PC-9 (cell line): ENCODE measurements at regions not wholly inside any gene's neighbourhood (a gene's known extent, or its start where the extent isn't known, plus 50 kb on each side); places are given as distances from the start of the nearest gene placed in this dataset.

ENCODE experiments used
- BruUV-seq: library from RNA; stranded (reverse); fragments of 400-500 nt; replicated peaks from 2 replicates; lab custom pipeline; 2021; lab: Mats Ljungman, UMichigan
- CTCF ChIA-PET: fragments of 300-600 bp; sonication (Branson Sonifier 250); formaldehyde crosslinking; loops from one replicate; lab custom pipeline; 2022; ENCODE audit warnings: antibody characterized with exemption; lab: Charles Lee
- POLR2A ChIA-PET: fragments of 300-600 bp; sonication (Branson Sonifier 250); formaldehyde crosslinking; loops from one replicate; lab custom pipeline; 2022; ENCODE audit warnings: antibody characterized with exemption; ENCODE audit not compliant: unreplicated experiment; lab: Charles Lee
- DNase-seq, 2 experiments: peaks; one replicate each; pipeline versions ENCODE4 v3.0.0 to v3.0.0-alpha.2; 2015 to 2022; ENCODE audit warnings: mixed read lengths in 1 of 2
- H2AFZ ChIP-seq: fragments of 200-600 bp; sonication (generic); 2 replicates; pipeline ENCODE4 v1.8.1; 2017; ENCODE audit warnings: antibody characterized with exemption
- H3F3A ChIP-seq: fragments of 200-600 bp; sonication (generic); 2 replicates; pipeline ENCODE4 v1.8.1; 2017; ENCODE audit warnings: antibody characterized with exemption, mild to moderate bottlenecking, low read depth; ENCODE audit not compliant: insufficient read depth
- H3K27ac ChIP-seq: fragments of 200-600 bp; sonication (generic); 2 replicates; pipeline ENCODE4 v1.6.1; 2016; ENCODE audit warnings: mixed run types
- H3K27me3 ChIP-seq: fragments of 200-600 bp; sonication (generic); 2 replicates; pipeline ENCODE4 v1.6.1; 2016; ENCODE audit warnings: low read depth, mixed run types; ENCODE audit not compliant: insufficient read depth
- H3K36me3 ChIP-seq: fragments of 200-600 bp; sonication (generic); 2 replicates; pipeline ENCODE4 v1.6.1; 2016; ENCODE audit warnings: low read depth, mixed run types
- H3K4me1 ChIP-seq: fragments of 200-600 bp; sonication (generic); replicated peaks from 2 replicates; pipeline ENCODE4 v1.6.1; 2016; ENCODE audit warnings: mixed run types; ENCODE audit not compliant: insufficient read depth
- H3K4me2 ChIP-seq: fragments of 200-600 bp; sonication (generic); 2 replicates; pipeline ENCODE4 v1.6.1; 2017; ENCODE audit warnings: mixed run types
- H3K4me3 ChIP-seq: fragments of 200-600 bp; sonication (generic); 2 replicates; pipeline ENCODE4 v1.6.1; 2016; ENCODE audit warnings: mixed run types
- H3K79me2 ChIP-seq: fragments of 200-600 bp; sonication (generic); 2 replicates; pipeline ENCODE4 v1.6.1; 2017; ENCODE audit warnings: low read depth, mixed run types
- H3K9me2 ChIP-seq: fragments of 200-600 bp; sonication (generic); 2 replicates; pipeline ENCODE4 v1.8.1; 2017; ENCODE audit warnings: mild to moderate bottlenecking; ENCODE audit not compliant: insufficient read depth
- H3K9me3 ChIP-seq: fragments of 200-600 bp; sonication (generic); 2 replicates; pipeline ENCODE4 v1.8.1; 2016; ENCODE audit warnings: low read depth; ENCODE audit not compliant: insufficient read depth
- H4K20me1 ChIP-seq: fragments of 200-600 bp; sonication (generic); 2 replicates; pipeline ENCODE4 v1.8.1; 2017; ENCODE audit not compliant: insufficient read depth
- EZH2 ChIP-seq: fragments of 200-600 bp; sonication (generic); IDR thresholded peaks from 2 replicates; pipeline ENCODE4 v1.8.0; 2017; ENCODE audit warnings: antibody characterized with exemption, low read depth
- intact Hi-C: fragments of 100-400 bp; cut with micrococcal nuclease; formaldehyde crosslinking; loops from one replicate; pipeline ENCODE4 v1.10.0; 2022; ENCODE audit not compliant: unreplicated experiment
- TF ChIP-seq, protein P1 (sequence below): fragments of 200-600 bp; sonication (generic); conservative IDR thresholded peaks from 2 replicates; pipeline ENCODE4 v1.6.1; 2017; ENCODE audit warnings: mixed run types, antibody characterized with exemption, mild to moderate bottlenecking, moderate library complexity

DNA sequence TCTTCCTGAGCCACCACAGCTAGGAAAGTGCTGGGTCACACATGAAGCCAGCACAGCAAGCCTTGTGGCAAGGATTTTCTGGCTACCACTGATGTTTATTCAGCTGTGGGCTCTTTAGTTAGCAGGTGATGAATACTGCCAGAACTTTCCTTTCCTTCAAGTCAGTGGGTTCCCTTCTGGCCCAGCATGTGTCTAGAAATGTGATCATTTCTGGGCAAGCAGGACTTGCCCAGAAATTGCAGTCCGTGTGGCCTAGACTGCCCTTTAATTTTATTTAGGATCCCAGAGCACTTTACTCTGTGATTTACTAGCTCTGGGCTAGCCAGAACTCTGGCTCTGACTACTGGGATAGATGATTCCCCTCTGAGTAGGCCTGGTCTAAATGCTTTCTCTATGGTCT lies 397.5 kb downstream of the ZIC4 start:
- H3K79me2 ChIP-seq, result no peaks in the 10 kb centered on the region
- no peaks in the 10 kb centered on the region for H4K20me1 ChIP-seq
- H3K9me2 ChIP-seq, result no peaks in the 10 kb centered on the region
- no peak overlapping the region for H3K4me2 ChIP-seq
- H3K4me3 ChIP-seq, result no peak overlapping the region
- H3K27ac ChIP-seq, result no peak overlapping the region
- H3K4me1 ChIP-seq, result no peaks in the 10 kb centered on the region
- DNase-seq, result no peak
- no TSS peak for BruUV-seq
- no peaks in the 10 kb centered on the region for H3K9me3 ChIP-seq
- POLR2A ChIA-PET, result no interaction called here
- no peak for TF ChIP-seq EZH2
- TF ChIP-seq, protein P1, sequence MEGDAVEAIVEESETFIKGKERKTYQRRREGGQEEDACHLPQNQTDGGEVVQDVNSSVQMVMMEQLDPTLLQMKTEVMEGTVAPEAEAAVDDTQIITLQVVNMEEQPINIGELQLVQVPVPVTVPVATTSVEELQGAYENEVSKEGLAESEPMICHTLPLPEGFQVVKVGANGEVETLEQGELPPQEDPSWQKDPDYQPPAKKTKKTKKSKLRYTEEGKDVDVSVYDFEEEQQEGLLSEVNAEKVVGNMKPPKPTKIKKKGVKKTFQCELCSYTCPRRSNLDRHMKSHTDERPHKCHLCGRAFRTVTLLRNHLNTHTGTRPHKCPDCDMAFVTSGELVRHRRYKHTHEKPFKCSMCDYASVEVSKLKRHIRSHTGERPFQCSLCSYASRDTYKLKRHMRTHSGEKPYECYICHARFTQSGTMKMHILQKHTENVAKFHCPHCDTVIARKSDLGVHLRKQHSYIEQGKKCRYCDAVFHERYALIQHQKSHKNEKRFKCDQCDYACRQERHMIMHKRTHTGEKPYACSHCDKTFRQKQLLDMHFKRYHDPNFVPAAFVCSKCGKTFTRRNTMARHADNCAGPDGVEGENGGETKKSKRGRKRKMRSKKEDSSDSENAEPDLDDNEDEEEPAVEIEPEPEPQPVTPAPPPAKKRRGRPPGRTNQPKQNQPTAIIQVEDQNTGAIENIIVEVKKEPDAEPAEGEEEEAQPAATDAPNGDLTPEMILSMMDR, result no peak
- intact Hi-C loops, result no loop called here
- no peaks in the 10 kb centered on the region for H3K36me3 ChIP-seq
- CTCF ChIA-PET, result no interaction called here
- H3K27me3 ChIP-seq, result no peaks in the 10 kb centered on the region
- no peak overlapping the region for H2AFZ ChIP-seq
- no peaks in the 10 kb centered on the region for H3F3A ChIP-seq

DNA sequence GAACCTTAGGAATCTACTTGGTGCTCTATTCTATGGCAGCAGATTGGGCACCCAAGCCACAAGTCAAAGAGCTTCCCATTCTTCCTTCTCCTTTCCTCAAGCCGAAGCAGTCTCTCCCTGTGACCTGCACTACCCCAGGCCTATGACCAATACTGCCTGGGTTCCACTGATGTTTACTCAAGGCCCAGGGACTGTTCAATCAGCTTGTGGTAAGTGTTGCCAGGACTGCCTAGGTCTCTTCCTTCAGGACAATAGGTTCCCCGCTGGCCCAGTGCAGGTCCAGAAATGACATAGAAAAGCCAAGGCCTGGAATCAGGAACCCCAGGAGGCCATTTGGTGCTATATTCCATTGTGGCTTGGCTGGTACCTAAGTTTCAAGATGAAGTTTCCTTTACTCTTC lies 397.9 kb downstream of the ZIC4 start:
- ChIA-PET POLR2A (no interaction called here), CTCF (no interaction called here)
- no peak overlapping the region for H3K4me2 ChIP-seq
- no peaks in the 10 kb centered on the region for H3K9me2 ChIP-seq
- no peak for DNase-seq
- intact Hi-C loops, result no loop called here
- BruUV-seq, result no TSS peak
- no peaks in the 10 kb centered on the region for H3K36me3 ChIP-seq
- no peaks in the 10 kb centered on the region for H3F3A ChIP-seq
- H2AFZ ChIP-seq, result no peak overlapping the region
- no peak overlapping the region for H3K4me3 ChIP-seq
- no peaks in the 10 kb centered on the region for H3K27me3 ChIP-seq
- no peaks in the 10 kb centered on the region for H3K9me3 ChIP-seq
- no peaks in the 10 kb centered on the region for H3K79me2 ChIP-seq
- no peaks in the 10 kb centered on the region for H3K4me1 ChIP-seq
- TF ChIP-seq, protein P1, result no peak
- no peak for TF ChIP-seq EZH2
- no peak overlapping the region for H3K27ac ChIP-seq
- H4K20me1 ChIP-seq, result no peaks in the 10 kb centered on the region

DNA sequence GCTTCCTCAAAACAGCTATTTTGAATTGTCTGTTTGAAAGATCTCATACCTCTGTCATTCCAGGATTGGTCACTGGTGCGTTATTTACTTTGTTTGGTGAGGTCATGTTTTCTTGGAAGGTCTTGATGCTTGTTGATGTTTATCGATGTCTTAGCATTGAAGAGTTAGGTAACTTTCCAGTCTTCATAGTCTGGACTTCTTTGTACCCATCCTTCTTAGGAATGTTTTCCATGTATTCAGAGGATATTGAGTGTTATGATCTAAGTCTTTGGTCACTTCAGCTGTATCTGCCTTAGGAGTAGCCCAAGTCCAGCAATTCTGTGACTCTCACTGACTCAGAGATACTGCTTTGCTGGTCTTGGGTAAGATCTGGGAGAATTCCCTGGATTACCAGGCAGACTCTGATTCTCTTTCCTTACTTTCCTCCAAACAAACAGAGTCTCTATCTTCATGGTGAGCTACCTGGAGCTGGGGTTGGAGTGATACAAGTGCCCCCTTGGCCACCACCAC lies 398.6 kb downstream of the ZIC4 start:
- Histone ChIP-seq H3K27ac (no peak overlapping the region), H3K4me3 (no peak overlapping the region), H3K9me2 (no peaks in the 10 kb centered on the region), H3K9me3 (no peaks in the 10 kb centered on the region), H3K4me2 (no peak overlapping the region), H2AFZ (no peak overlapping the region), H3K4me1 (no peaks in the 10 kb centered on the region), H3K36me3 (no peaks in the 10 kb centered on the region), H3F3A (no peaks in the 10 kb centered on the region), H3K27me3 (no peaks in the 10 kb centered on the region), H3K79me2 (no peaks in the 10 kb centered on the region), H4K20me1 (no peaks in the 10 kb centered on the region)
- TF ChIP-seq EZH2, result no peak
- TF ChIP-seq, protein P1, result no peak
- BruUV-seq, result no TSS peak
- CTCF ChIA-PET, result no interaction called here
- DNase-seq, result no peak
- POLR2A ChIA-PET, result no interaction called here
- intact Hi-C loops, result no loop called here
